ENCODE measurements at regions not wholly inside any gene's neighbourhood (a gene's known extent, or its start where the extent isn't known, plus 50 kb on each side); places are given as distances from the start of the nearest gene placed in this dataset.

GRCh38 chr7:45384499-45384898 is 189.7 kb upstream of the ADCY1 start:
- TF ChIP-seq, protein P1, sequence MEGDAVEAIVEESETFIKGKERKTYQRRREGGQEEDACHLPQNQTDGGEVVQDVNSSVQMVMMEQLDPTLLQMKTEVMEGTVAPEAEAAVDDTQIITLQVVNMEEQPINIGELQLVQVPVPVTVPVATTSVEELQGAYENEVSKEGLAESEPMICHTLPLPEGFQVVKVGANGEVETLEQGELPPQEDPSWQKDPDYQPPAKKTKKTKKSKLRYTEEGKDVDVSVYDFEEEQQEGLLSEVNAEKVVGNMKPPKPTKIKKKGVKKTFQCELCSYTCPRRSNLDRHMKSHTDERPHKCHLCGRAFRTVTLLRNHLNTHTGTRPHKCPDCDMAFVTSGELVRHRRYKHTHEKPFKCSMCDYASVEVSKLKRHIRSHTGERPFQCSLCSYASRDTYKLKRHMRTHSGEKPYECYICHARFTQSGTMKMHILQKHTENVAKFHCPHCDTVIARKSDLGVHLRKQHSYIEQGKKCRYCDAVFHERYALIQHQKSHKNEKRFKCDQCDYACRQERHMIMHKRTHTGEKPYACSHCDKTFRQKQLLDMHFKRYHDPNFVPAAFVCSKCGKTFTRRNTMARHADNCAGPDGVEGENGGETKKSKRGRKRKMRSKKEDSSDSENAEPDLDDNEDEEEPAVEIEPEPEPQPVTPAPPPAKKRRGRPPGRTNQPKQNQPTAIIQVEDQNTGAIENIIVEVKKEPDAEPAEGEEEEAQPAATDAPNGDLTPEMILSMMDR (IDR thresholded peaks at IDR 0.05): no peak
- Histone ChIP-seq H3K27ac (ENCODE audit: low read depth in 1 of 2, low read length in 2 of 2) (no peak overlapping the region), H3K4me3 (ENCODE audit: low read length) (no peak overlapping the region), H3K9me3 (ENCODE audit: control insufficient read depth in 1 of 2, insufficient read depth in 1 of 2, low read length in 2 of 2) (peaks cover 0 to 16% of the 10 kb centered on the region in 2 experiments), H3K36me3 (ENCODE audit: insufficient read depth, low read length) (no peaks in the 10 kb centered on the region), H3K27me3 (ENCODE audit: control insufficient read depth in 1 of 2, insufficient read depth in 2 of 2, low read length in 2 of 2) (peaks cover 6 to 7% of the 10 kb centered on the region in 2 experiments), H3K4me1 (ENCODE audit: insufficient read depth, low read length) (no peaks in the 10 kb centered on the region)
- no peak overlapping the region for H3K27ac Mint-ChIP-seq
- peaks cover 14% of the 10 kb centered on the region for H3K27me3 Mint-ChIP-seq
- intact Hi-C loops (cut with DNase I, micrococcal nuclease): no loop called here
- no peak for DNase-seq
- no peaks in the 10 kb centered on the region for H3K9me3 Mint-ChIP-seq
- CTCF ChIA-PET: no interaction called here
- ATAC-seq (ENCODE audit: poor library complexity): no peak
- POLR2A ChIA-PET: no interaction called here
- H3K36me3 Mint-ChIP-seq (ENCODE audit: low read depth): no peaks in the 10 kb centered on the region
- H3K4me3 Mint-ChIP-seq: no peak overlapping the region
- H3K4me1 Mint-ChIP-seq (ENCODE audit: low read depth): no peaks in the 10 kb centered on the region

- Histone ChIP-seq H3K4me3 (ENCODE audit: low read length) (no peak overlapping the region), H3K27me3 (ENCODE audit: control insufficient read depth in 1 of 2, insufficient read depth in 2 of 2, low read length in 2 of 2) (peaks cover 6 to 7% of the 10 kb centered on the region in 2 experiments), H3K36me3 (ENCODE audit: insufficient read depth, low read length) (no peaks in the 10 kb centered on the region), H3K9me3 (ENCODE audit: control insufficient read depth in 1 of 2, insufficient read depth in 1 of 2, low read length in 2 of 2) (peaks cover 0 to 23% of the 10 kb centered on the region in 2 experiments), H3K27ac (ENCODE audit: low read depth in 1 of 2, low read length in 2 of 2) (no peak overlapping the region), H3K4me1 (ENCODE audit: insufficient read depth, low read length) (no peaks in the 10 kb centered on the region)
- no peak for DNase-seq
- Mint-ChIP-seq H3K4me3 (no peak overlapping the region), H3K9me3 (peaks cover 2% of the 10 kb centered on the region), H3K4me1 (ENCODE audit: low read depth) (no peaks in the 10 kb centered on the region), H3K27me3 (peaks cover 14% of the 10 kb centered on the region), H3K36me3 (ENCODE audit: low read depth) (no peaks in the 10 kb centered on the region), H3K27ac (no peak overlapping the region)
- TF ChIP-seq, protein P1 (IDR thresholded peaks at IDR 0.05): no peak
- POLR2A ChIA-PET: no interaction called here
- CTCF ChIA-PET: no interaction called here
- ATAC-seq (ENCODE audit: poor library complexity): no peak
- intact Hi-C loops (cut with DNase I, micrococcal nuclease): no loop called here
Observed at GRCh38 chr7:45387837-45388236, 186.3 kb upstream of the ADCY1 start.

DNA sequence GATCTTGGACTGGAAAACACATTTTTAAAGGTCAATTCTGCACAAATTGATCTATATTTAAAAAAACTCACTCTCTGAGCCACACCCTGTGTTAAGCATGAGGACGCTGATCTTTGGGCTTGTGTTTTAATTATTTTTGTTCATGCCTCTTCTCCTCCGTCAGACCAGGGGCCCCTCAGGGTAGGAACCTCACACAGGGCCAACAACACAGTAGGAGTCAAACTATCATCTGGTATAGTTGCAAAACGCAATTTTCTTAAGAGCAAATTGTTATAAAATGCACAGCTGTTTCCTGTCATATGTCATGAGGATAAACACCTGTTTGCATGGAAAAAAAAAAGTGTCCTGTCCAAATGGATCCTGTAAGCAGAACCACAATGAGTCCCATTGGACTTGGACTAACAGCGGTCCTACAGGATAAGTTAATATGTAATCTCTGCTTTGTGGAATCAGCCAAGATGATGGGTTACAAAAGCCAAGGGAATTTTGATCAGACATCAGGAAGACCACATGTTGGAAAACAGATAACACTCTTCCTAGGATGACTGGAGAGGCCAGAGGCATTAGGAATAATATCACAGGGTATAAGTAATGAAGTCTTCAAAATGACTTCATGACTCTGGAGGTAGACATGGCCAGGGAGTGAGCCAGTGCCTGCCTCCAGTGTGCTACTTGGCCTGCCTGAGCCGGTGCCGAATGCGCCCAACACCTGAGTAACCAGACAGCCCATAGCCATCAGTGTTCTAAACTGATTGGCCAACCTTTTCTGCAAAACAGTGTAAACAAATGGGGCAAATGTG is 184.9 kb upstream of the ADCY1 start:
- ATAC-seq (ENCODE audit: poor library complexity) (no peak), DNase-seq (no peak)
- H3K4me1 ChIP-seq (ENCODE audit: insufficient read depth, low read length): no peaks in the 10 kb centered on the region
- Mint-ChIP-seq H3K27ac (no peak overlapping the region), H3K27me3 (peaks cover 11% of the 10 kb centered on the region), H3K36me3 (ENCODE audit: low read depth) (no peaks in the 10 kb centered on the region), H3K4me3 (no peak overlapping the region), H3K9me3 (peaks cover 5% of the 10 kb centered on the region), H3K4me1 (ENCODE audit: low read depth) (no peaks in the 10 kb centered on the region)
- H3K9me3 ChIP-seq (ENCODE audit: control insufficient read depth in 1 of 2, insufficient read depth in 1 of 2, low read length in 2 of 2): peaks cover 5 to 17% of the 10 kb centered on the region in 2 experiments
- intact Hi-C loops (cut with DNase I, micrococcal nuclease): no loop called here
- CTCF ChIA-PET: no interaction called here
- TF ChIP-seq, protein P1 (IDR thresholded peaks at IDR 0.05): no peak
- no peak overlapping the region for H3K4me3 ChIP-seq (ENCODE audit: low read length)
- POLR2A ChIA-PET: no interaction called here
- H3K27ac ChIP-seq (ENCODE audit: low read depth in 1 of 2, low read length in 2 of 2): no peak overlapping the region
- no peaks in the 10 kb centered on the region for H3K36me3 ChIP-seq (ENCODE audit: insufficient read depth, low read length)
- peaks cover 6 to 7% of the 10 kb centered on the region in 2 experiments for H3K27me3 ChIP-seq (ENCODE audit: control insufficient read depth in 1 of 2, insufficient read depth in 2 of 2, low read length in 2 of 2)
